ENCODE measurements at regions not wholly inside any gene's neighbourhood (a gene's known extent, or its start where the extent isn't known, plus 50 kb on each side); places are given as distances from the start of the nearest gene placed in this dataset.
"Not testable (repeated sequence)": the region's sequence is repeated elsewhere in the genome, so short reads cannot be mapped to it uniquely, and the experiment has no call there.

DNA sequence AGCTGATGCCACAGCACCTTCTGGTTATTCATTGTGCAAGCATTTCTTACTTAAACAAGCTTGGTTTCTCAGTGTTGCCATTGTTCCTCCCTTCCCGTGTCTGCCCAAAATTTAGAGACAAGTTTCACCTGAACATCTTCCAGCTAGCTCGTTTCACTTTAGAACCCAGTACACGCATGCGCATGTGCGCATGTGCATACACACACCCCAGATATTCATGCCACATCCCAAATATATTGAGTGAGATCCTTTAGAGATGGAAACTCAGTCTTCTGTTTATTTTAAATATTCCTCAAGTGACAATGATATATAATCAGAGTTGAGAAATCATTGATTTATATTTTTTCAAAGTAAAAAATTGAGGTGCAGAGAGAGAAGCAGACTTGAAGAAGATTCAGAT is 147.6 kb downstream of the PLK2 start:
- DNase-seq (ENCODE audit: low spot score), result no peak
- TF ChIP-seq, protein P1, sequence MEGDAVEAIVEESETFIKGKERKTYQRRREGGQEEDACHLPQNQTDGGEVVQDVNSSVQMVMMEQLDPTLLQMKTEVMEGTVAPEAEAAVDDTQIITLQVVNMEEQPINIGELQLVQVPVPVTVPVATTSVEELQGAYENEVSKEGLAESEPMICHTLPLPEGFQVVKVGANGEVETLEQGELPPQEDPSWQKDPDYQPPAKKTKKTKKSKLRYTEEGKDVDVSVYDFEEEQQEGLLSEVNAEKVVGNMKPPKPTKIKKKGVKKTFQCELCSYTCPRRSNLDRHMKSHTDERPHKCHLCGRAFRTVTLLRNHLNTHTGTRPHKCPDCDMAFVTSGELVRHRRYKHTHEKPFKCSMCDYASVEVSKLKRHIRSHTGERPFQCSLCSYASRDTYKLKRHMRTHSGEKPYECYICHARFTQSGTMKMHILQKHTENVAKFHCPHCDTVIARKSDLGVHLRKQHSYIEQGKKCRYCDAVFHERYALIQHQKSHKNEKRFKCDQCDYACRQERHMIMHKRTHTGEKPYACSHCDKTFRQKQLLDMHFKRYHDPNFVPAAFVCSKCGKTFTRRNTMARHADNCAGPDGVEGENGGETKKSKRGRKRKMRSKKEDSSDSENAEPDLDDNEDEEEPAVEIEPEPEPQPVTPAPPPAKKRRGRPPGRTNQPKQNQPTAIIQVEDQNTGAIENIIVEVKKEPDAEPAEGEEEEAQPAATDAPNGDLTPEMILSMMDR (IDR thresholded peaks at IDR 0.05; ENCODE audit: extremely low read depth, missing control alignments), result no peak

DNA sequence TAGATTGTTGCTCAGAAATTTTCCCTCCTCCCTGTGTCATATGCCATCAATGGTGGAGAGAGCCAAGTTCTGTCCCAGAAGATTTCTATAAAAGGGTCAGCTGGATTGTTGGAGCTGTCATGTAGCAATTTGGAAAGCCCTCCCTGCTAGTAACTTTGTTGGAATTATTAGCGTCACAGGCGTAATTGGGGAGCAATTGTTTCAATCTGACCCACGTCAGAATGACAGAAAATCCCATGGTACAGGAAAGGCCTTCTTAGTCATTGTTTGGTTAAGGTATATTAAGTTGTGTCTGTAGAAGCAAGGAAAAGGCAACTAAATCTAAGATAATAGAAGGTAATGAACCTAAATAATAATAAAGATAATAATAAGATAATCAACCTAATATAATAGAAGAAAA is 148.4 kb downstream of the PLK2 start:
- DNase-seq (ENCODE audit: low spot score), result no peak
- TF ChIP-seq, protein P1 (IDR thresholded peaks at IDR 0.05; ENCODE audit: extremely low read depth, missing control alignments), result no peak

DNA sequence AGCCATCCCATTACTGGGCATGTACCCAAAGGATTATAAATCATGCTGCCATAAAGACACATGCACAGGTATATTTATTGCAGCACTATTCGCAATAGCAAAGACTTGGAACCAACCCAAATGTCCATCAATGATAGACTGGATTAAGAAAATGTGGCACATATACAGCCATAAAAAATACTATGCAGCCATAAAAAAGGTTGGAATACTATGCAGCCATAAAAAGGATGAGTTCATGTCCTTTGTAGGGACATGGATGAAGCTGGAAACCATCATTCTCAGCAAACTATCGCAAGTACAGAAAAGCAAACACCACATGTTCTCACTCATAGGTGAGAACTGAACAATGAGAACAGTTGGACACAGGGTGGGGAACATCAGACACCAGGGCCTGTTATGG is 151.5 kb downstream of the PLK2 start:
- DNase-seq (ENCODE audit: low spot score), result not testable (repeated sequence)

DNA sequence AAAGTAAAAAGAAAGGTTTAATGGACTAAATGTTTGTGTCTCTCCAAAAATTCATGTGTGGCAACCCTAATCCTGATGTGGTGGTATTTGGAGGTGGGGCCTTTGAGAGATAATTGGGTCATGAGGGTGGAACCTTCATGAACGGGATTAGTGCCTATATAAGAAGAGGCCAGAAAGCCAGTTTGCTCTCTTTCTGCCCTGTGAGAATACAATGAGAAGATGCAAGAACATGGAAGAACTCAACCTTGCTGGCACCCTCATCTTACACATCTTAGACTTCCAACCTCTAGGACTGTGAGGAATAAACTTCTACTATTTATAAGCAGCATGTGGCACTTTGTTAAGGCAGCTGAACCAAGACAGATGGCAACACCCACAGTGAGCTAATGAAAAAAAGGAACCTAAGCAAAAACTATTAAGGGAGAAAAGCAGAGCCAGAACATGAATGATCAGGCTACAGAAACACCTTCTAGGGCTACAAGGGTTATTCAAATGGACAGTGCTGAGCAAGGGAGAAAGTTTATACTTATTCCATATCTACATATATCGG is 159.5 kb downstream of the PLK2 start:
- TF ChIP-seq, protein P1 (IDR thresholded peaks at IDR 0.05; ENCODE audit: extremely low read depth, missing control alignments), result no peak
- DNase-seq (ENCODE audit: low spot score), result no peak

DNA sequence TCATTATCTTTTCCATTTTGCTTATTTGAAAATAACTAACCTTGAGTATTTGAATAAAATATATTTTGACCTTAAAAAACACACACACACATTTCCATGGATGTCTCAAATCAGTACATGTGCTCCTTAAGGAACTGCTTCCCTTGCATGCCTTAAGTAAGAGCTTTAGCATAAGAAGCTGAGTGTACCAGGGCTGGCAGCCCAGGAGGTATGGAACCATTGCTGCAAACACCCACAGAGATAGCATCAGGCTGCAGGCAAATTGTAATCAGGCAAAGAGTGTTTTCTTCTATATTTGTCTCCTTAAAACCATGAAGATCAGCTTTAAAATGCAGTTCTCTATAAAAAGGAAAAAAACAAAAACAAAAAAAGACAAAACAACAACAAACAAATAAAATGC is 160.6 kb downstream of the PLK2 start:
- no peak for DNase-seq (ENCODE audit: low spot score)
- TF ChIP-seq, protein P1 (IDR thresholded peaks at IDR 0.05; ENCODE audit: extremely low read depth, missing control alignments), result no peak

DNA sequence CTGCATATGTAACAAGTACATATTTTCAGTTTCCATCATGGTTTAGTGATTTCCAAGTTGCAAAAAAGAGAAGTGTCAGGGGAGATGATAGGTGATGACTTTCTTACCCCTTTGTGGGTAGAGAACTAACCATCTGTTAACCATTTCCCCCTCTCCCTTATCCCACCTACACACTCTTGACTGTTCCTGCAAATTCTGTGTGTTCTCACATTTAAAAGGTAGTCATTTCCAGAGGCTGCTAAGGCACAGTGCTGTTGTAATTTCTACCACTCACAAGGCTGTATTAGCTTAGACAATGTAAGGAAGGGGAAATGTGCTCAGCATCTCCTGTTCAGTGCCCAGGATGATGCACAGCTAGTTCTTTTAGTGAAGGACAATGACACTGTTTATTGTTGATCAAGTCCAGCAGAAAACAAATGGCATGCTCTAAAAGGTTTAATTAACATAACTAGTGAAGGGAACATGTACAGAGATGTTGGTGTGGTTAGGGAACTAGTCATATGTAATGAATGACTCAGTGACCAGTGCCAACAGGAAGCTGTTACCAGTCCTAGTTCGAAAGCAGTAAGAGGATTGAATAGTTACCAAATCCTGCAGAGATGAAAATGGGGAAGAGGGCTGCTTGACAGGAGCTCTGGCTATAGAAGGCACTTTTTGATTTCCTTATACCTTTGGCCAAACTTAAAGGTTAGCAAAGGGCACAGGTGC is 165.1 kb downstream of the PLK2 start:
- no peak for DNase-seq (ENCODE audit: low spot score)
- TF ChIP-seq, protein P1 (IDR thresholded peaks at IDR 0.05; ENCODE audit: extremely low read depth, missing control alignments), result no peak

DNA sequence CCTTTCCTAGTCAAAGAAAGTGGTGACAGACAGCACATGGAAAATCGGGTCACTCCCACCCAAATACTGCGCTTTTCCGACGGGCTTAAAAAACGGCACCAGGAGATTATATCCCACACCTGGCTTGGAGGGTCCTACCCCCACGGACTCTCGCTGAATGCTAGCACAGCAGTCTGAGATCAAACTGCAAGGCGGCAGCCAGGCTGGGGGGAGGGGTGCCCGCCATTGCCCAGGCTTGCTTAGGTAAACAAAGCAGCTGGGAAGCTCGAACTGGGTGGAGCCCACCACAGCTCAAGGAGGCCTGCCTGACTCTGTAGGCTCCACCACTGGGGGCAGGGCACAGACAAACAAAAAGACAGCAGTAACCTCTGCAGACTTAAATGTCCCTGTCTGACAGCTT is 171.6 kb downstream of the PLK2 start:
- DNase-seq (ENCODE audit: low spot score), result not testable (repeated sequence)

DNA sequence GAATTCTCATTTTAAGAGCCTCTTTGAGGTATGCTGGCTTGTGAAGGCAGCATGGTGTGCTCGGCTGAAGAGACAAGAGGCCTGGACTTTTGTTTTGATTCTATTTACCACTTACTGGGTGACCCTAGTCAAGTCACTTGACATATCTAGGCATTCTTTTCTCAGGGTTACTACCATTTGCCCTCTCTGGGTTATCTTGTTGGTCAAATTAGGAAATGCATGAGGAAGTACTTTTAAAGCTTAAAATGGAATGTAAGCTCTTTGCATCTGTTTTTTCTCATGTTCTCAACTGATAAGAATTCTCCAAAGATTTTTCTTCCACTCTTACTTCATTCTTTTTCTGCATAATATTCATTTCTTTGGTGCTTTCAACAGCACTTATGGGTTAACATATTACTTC is 173.1 kb downstream of the PLK2 start:
- TF ChIP-seq, protein P1 (IDR thresholded peaks at IDR 0.05; ENCODE audit: extremely low read depth, missing control alignments), result no peak
- DNase-seq (ENCODE audit: low spot score), result no peak

Data from GM20000 (cell line).